HG02588 (cell line): ENCODE measurements at regions not wholly inside any gene's neighbourhood (a gene's known extent, or its start where the extent isn't known, plus 50 kb on each side); places are given as distances from the start of the nearest gene placed in this dataset.

Experiments used
- ATAC-seq: cut with Tn5 transposase; IDR thresholded peaks from one replicate; pipeline ENCODE4 v1.9.1; 2021; ENCODE audit warnings: mild to moderate bottlenecking, moderate library complexity; ENCODE audit not compliant: unreplicated experiment

DNA sequence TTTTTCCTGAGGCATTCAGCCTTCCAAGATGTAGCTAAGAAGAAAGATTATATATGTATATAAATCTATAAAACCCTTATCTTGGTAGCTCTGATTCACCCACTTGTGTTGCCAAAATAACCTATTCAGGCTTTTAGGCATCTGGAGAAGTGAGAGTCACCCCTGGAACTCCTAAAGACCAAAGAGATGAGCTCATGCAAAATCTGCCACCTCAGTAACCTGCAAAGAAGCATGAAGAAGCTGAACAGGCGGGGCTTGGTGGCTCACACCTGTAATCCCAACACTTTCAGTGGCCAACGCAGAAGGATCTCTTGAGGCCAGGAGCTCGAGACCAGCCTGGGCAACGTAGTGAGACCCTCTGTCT lies 393.7 kb downstream of the FOXO1 start:
- no peak for ATAC-seq

GRCh38 chr13:40273253-40274025 lies 393.0 kb downstream of the FOXO1 start:
- ATAC-seq: no peak

- no peak for ATAC-seq
These were observed 392.3 kb downstream of the FOXO1 start for GRCh38 chr13:40274103-40274502.

- no peak for ATAC-seq
These were observed 391.3 kb downstream of the FOXO1 start for GRCh38 chr13:40275155-40275554.

- no peak for ATAC-seq
These were observed 390.8 kb downstream of the FOXO1 start for GRCh38 chr13:40275636-40276035.

DNA sequence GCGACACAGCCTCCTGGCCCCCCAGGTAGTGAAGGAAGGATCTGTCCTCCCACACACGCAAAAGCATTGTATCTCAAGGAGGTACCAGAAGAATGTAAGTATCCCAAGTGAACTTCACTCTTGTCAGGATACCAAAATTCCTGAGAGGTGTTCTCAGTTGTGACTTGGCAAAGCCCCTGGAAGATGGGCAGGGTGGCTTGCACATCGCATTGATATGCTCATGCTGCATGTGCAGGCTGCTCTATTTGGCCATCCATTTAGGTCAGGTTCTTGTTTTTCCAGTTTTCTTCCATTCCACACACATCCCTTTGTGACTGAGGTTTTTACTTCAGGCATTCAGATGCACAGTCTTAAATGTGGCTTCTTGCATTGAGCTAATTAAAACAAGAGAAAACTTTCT lies 382.8 kb downstream of the FOXO1 start:
- no peak for ATAC-seq

GRCh38 chr13:40285634-40286033 lies 380.8 kb downstream of the FOXO1 start:
- no peak for ATAC-seq

- no peak for ATAC-seq
These were observed 379.0 kb downstream of the FOXO1 start for GRCh38 chr13:40287428-40287827.

DNA sequence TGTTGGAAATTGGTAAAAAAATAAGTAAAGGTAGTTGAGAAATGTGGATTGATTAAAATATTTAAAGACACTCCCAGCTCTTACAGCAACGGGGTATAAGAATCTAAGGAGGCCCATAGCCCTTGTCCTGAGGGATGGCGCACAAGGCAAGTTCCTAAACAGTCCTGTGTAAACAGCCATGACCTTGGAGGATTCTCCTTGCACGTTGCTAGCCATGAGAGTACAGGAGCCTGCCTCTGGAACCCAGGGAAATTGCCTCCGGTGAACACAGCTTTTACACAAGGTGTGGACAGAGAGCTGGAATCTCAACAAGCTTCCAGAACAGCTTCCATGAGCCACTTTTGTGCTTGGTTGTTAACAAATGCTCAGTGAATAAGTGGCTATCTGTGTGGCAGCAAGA lies 378.2 kb downstream of the FOXO1 start:
- no peak for ATAC-seq

GRCh38 chr13:40290758-40291157 lies 375.7 kb downstream of the FOXO1 start:
- no peak for ATAC-seq

- ATAC-seq: no peak
These were observed 374.3 kb downstream of the FOXO1 start for GRCh38 chr13:40292108-40292507.

DNA sequence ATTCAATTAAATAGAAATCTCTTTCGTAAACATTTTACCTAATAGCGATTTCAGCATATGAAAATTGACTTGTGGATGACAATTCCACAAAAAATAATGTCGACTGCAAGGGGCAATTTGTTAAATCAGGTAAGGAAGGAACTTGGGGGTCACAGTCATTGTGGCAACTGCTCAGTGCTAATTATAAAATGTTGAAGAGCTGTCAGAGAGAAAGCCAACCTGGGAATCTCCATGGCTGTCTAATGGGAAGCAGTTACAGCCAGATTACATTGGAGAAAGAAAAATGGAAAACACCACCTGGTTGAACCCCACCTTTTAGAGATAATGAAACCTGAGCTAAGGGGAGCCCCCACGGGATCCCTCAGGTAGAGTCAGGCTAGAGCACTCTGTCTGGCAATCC lies 373.9 kb downstream of the FOXO1 start:
- no peak for ATAC-seq

GRCh38 chr13:40302351-40302750 lies 364.1 kb downstream of the FOXO1 start:
- no peak for ATAC-seq

DNA sequence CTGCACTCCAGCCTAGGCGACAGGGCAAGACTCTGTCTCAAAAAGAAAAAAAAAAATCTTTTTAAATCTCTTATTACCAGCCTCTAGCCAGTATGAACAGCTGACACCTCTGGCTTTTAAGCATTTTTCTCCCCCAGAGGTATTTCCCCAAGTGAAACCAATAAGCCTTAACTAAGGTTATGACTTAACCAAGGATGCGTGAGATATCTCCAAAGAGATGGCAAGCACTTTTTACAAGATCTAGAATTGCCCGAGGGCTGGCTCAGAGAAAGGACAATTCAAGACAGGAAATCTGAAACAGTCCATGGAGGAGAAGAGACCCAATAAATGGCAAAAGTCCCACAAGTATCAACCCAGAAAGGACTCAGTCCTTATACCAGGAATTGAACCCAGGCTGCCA lies 362.1 kb downstream of the FOXO1 start:
- ATAC-seq: no peak

GRCh38 chr13:40306817-40307216 lies 359.6 kb downstream of the FOXO1 start:
- ATAC-seq: no peak

DNA sequence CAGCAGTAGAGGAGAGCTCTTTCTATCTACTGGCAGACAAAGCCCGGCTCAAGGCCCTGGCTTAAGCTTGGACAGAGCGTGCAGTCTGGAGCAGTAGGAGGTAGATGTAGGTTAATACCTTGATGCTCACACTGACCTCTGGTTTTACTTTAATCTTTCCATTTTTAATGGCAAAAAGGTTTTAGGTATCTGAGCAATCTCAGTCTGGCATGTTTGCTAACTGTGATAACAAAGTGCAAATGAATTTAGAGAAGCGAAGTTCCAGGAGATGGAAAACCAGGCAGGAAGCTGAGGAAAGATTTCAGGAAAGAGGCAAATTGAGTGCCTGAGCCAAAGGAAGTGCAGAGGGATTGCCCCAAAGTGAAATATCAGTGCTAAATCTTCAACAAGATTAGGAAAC lies 356.6 kb downstream of the FOXO1 start:
- ATAC-seq: no peak

- ATAC-seq: no peak
These were observed 354.9 kb downstream of the FOXO1 start for GRCh38 chr13:40311356-40312101.

GRCh38 chr13:40313269-40314200 lies 352.9 kb downstream of the FOXO1 start:
- no peak for ATAC-seq

DNA sequence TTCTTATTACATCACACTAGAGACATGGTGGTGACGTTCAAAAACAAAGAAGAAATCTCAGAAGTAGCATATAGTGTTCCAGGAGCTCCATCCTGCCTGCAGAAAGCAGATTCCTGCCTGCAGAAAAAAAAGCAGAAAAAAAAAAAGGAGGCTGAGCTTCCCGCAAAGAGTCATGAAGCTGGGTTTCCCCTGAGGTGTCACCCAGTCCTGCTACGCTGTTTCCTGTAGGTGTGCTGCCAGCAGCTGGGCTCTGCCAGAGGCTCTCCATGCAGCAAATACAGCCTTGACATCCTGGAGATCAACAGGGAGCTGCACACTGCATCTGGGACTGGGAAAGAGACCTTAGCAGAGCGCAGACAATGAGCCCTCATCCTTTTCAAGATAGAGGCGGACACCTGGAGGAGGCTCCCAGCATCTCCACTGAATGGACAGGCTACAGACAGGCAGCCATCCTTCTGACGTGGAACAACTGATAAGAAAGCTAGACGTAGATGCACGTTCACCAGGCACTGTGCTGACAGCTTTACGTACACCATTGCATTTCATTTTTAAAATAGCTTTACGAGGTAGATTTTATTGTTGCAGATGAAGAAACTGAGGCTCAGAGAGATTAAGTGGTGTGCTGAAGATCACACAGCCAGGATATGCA lies 350.9 kb downstream of the FOXO1 start:
- no peak for ATAC-seq

- no peak for ATAC-seq
These were observed 350.1 kb downstream of the FOXO1 start for GRCh38 chr13:40316301-40316700.

GRCh38 chr13:40317980-40318327 lies 348.5 kb downstream of the FOXO1 start:
- ATAC-seq: no peak
